Kidney (tissue), 13 donors: ENCODE measurements at regions not wholly inside any gene's neighbourhood (a gene's known extent, or its start where the extent isn't known, plus 50 kb on each side); places are given as distances from the start of the nearest gene placed in this dataset.

ENCODE experiments used
- DNase-seq, 5 donors: peaks; one replicate each; pipeline ENCODE4 v3.0.0-alpha.2; 2013 to 2020
- FAIRE-seq: peaks from 2 replicates; lab custom pipeline; 2012; peaks lifted over from hg19 to GRCh38; lab: Jason Lieb, UNC
- H3K27ac ChIP-seq, 2 donors: one replicate each; pipeline ENCODE4 v1.7.0; 2013; ENCODE audit warnings: low read depth in 2 of 2, low read length in 2 of 2, inconsistent platforms in 1 of 2
- H3K27me3 ChIP-seq: one replicate; pipeline ENCODE4 v1.7.1; 2013; ENCODE audit warnings: low read length, inconsistent platforms; ENCODE audit not compliant: control insufficient read depth, insufficient read depth
- H3K36me3 ChIP-seq, 3 donors: one replicate each; pipeline versions ENCODE4 v1.7.0 to v1.7.1; 2013; ENCODE audit warnings: low read length in 3 of 3, control low read depth in 1 of 3, inconsistent platforms in 1 of 3; ENCODE audit not compliant: insufficient read depth in 3 of 3, control insufficient read depth in 2 of 3
- H3K4me1 ChIP-seq, 3 donors: one replicate each; pipeline versions ENCODE4 v1.7.0 to v1.7.1; 2013; ENCODE audit warnings: low read length in 3 of 3, inconsistent platforms in 1 of 3, low read depth in 1 of 3; ENCODE audit not compliant: control insufficient read depth in 2 of 3, insufficient read depth in 2 of 3
- H3K4me3 ChIP-seq, 3 donors: one replicate each; pipeline versions ENCODE4 v1.7.0 to v1.8.1; 2013; ENCODE audit warnings: low read length in 3 of 3, control low read depth in 1 of 3, inconsistent platforms in 1 of 3
- H3K9ac ChIP-seq, 3 donors: one replicate each; pipeline versions ENCODE4 v1.7.0 to v1.7.1; 2013; ENCODE audit warnings: low read length in 3 of 3, control low read depth in 1 of 3, inconsistent platforms in 1 of 3
- H3K9me3 ChIP-seq, 3 donors: one replicate each; pipeline versions ENCODE4 v1.7.0 to v1.7.1; 2013; ENCODE audit warnings: low read length in 3 of 3, control low read depth in 1 of 3, inconsistent platforms in 1 of 3; ENCODE audit not compliant: control insufficient read depth in 2 of 3, insufficient read depth in 1 of 3
- intact Hi-C: fragments of 100-400 bp; cut with DNase I; formaldehyde crosslinking; loops from one replicate; pipeline ENCODE4 v1.11.1; 2022
- TF ChIP-seq, protein P1 (sequence below): IDR thresholded peaks from 3 replicates; pipeline ENCODE4 v1.5.1; 2012; ENCODE audit warnings: mild to moderate bottlenecking, moderate library complexity, borderline replicate concordance; ENCODE audit not compliant: insufficient read depth; ENCODE audit errors: extremely low read depth
- donor health status: control.
- donor health status: control.
- donor health status: control.
- donor health status: control.
- donor health status: control.
- donor health status: DM: yes; HTN: yes; CAD: no.
- donor health status: Normal renal cell carcinoma (clear cell type).

DNA sequence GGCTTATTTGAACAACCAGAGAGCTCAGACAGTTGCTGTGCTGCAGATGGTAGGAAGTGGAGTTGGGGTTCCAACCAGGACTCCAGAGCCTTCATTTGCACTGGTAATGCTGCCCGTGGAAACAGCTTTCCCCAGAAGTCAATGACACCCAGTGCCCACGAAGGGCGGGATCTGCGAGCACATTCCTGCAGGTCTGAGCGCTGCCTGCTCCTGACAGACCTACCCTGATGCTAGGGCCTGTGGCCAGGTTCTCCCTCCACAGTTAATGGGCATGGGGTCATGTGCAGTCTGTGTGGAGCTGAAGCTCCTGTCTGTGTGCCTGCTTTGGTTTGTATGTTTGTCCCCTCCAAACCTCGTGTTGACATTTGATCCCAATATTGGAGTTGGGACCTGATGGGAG lies 299.0 kb upstream of the HS6ST1 start:
- DNase-seq = peak in 1 of 5 donors; percentile 34
- FAIRE-seq = no peak
- intact Hi-C loops = no loop called here

GRCh38 chr2:128618642-128619041 lies 300.0 kb upstream of the HS6ST1 start:
- Histone ChIP-seq H3K9me3 (no peaks in the 10 kb centered on the region), H3K4me3 (no peak overlapping the region), H3K9ac (no peak overlapping the region), H3K4me1 (no peaks in the 10 kb centered on the region), H3K27ac (no peak overlapping the region), H3K36me3 (no peaks in the 10 kb centered on the region), H3K27me3 (no peaks in the 10 kb centered on the region)
- no peak for FAIRE-seq
- TF ChIP-seq, protein P1, sequence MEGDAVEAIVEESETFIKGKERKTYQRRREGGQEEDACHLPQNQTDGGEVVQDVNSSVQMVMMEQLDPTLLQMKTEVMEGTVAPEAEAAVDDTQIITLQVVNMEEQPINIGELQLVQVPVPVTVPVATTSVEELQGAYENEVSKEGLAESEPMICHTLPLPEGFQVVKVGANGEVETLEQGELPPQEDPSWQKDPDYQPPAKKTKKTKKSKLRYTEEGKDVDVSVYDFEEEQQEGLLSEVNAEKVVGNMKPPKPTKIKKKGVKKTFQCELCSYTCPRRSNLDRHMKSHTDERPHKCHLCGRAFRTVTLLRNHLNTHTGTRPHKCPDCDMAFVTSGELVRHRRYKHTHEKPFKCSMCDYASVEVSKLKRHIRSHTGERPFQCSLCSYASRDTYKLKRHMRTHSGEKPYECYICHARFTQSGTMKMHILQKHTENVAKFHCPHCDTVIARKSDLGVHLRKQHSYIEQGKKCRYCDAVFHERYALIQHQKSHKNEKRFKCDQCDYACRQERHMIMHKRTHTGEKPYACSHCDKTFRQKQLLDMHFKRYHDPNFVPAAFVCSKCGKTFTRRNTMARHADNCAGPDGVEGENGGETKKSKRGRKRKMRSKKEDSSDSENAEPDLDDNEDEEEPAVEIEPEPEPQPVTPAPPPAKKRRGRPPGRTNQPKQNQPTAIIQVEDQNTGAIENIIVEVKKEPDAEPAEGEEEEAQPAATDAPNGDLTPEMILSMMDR = no peak
- intact Hi-C loops = no loop called here
- DNase-seq = no peak

More for the DNA sequence above, 299.0 kb upstream of the HS6ST1 start:
- H3K4me1 ChIP-seq = no peaks in the 10 kb centered on the region
- H3K36me3 ChIP-seq = no peaks in the 10 kb centered on the region
- no peak overlapping the region for H3K4me3 ChIP-seq
- H3K27ac ChIP-seq = no peak overlapping the region
- H3K9me3 ChIP-seq = no peaks in the 10 kb centered on the region
- H3K27me3 ChIP-seq = no peaks in the 10 kb centered on the region
- TF ChIP-seq, protein P1 = no peak
- H3K9ac ChIP-seq = no peak overlapping the region

DNA sequence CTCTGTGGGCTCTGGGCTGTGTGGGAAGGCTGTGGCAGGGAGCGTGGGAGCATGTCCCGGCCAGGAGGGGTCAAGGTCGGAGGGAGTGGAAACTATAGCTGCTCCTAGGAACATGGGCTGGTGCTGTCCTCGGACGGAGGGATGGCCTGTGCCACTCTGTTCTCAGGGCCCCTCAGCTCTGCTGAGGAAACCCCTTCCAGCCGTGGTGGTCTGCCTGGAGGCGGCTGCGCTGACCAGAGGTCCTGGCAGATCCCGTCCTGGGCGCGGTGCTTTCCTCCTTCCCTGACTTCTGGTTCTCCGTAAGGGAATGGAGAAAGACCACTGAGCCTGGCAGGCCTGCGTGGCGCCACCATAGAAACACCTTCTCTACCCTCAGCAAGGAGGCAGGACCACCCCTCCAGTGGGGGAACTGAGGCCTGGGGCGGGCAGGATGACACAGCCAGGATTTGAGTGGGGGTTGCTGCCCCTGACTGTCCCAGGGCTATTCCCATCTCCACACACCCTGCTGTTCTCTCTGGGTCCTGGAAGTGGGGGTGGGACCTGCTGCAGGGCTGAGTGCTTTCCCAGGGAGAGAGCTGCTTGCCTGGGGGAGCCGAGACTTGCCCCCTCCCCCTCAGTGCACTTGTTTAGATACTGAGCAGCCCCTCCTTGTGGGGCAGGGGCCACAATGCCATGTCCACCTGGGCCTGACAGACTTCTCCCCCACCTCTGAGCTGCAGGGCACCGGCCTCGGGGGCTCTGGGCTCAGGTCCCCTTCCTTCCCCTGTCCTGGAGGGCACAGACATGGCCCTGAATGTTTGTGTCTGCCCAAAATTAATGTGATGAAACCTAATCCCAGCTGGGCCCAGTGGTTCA lies 301.0 kb upstream of the HS6ST1 start:
- no peaks in the 10 kb centered on the region for H3K9me3 ChIP-seq
- H3K27me3 ChIP-seq = no peaks in the 10 kb centered on the region
- H3K9ac ChIP-seq = no peak overlapping the region
- TF ChIP-seq, protein P1 = no peak
- no peaks in the 10 kb centered on the region for H3K36me3 ChIP-seq
- intact Hi-C loops = no loop called here
- H3K4me1 ChIP-seq = no peaks in the 10 kb centered on the region
- DNase-seq (peak in 1 of 5 donors; percentile 55), FAIRE-seq (no peak)
- H3K4me3 ChIP-seq = no peak overlapping the region
- H3K27ac ChIP-seq = no peak overlapping the region
